CD4-positive, CD25-positive, alpha-beta regulatory T cell (primary cell): ENCODE measurements at regions not wholly inside any gene's neighbourhood (a gene's known extent, or its start where the extent isn't known, plus 50 kb on each side); places are given as distances from the start of the nearest gene placed in this dataset.

Experiments used
- ATAC-seq, 2 donors: fragments of 150-1000 bp; cut with Tn5 transposase; one replicate each; pipeline ENCODE4 v1.10.0; 2021; ENCODE audit warnings: low read depth in 2 of 2, moderate number of reproducible peaks in 2 of 2, moderate library complexity in 1 of 2
- DNase-seq, 3 donors: peaks; one replicate each; pipeline versions ENCODE4 v3.0.0 to v3.0.0-alpha.2; 2012 to 2022; ENCODE audit warnings: mixed read lengths in 1 of 3
- H3K27ac ChIP-seq: one replicate; pipeline ENCODE4 v1.7.0; 2013; ENCODE audit warnings: mild to moderate bottlenecking, low read length; ENCODE audit not compliant: insufficient read depth, poor library complexity, severe bottlenecking
- H3K27me3 ChIP-seq: one replicate; pipeline ENCODE4 v1.7.0; 2013; ENCODE audit warnings: low read length; ENCODE audit not compliant: control insufficient read depth, insufficient read depth
- H3K36me3 ChIP-seq: one replicate; pipeline ENCODE4 v1.7.0; 2013; ENCODE audit warnings: mild to moderate bottlenecking, low read length, moderate library complexity; ENCODE audit not compliant: control insufficient read depth, insufficient read depth
- H3K4me1 ChIP-seq: 2 replicates; pipeline ENCODE4 v1.7.0; 2013; ENCODE audit warnings: mild to moderate bottlenecking, low read length; ENCODE audit not compliant: insufficient read depth, control insufficient read depth, poor library complexity, severe bottlenecking
- H3K4me3 ChIP-seq: one replicate; pipeline ENCODE4 v1.7.0; 2013; ENCODE audit warnings: low read depth, mild to moderate bottlenecking, low read length, moderate library complexity
- H3K9me3 ChIP-seq, 2 experiments: 1 replicate in 1 of 2; 2 replicates in 1 of 2; pipeline ENCODE4 v1.7.0; 2013; ENCODE audit warnings: low read length in 2 of 2, mild to moderate bottlenecking in 1 of 2, moderate library complexity in 1 of 2; ENCODE audit not compliant: control insufficient read depth in 2 of 2
- H3K27ac Mint-ChIP-seq, 3 donors: one replicate each; pipeline ENCODE4 v1.8.0; 2020 to 2022; ENCODE audit warnings: mild to moderate bottlenecking in 3 of 3, mixed read lengths in 3 of 3, moderate library complexity in 2 of 3
- H3K27me3 Mint-ChIP-seq: one replicate; pipeline ENCODE4 v1.8.0; 2022; ENCODE audit warnings: mild to moderate bottlenecking, mixed read lengths
- H3K36me3 Mint-ChIP-seq: one replicate; pipeline ENCODE4 v1.8.0; 2020; ENCODE audit warnings: mixed read lengths
- H3K4me1 Mint-ChIP-seq, 4 donors: one replicate each; pipeline ENCODE4 v1.8.0; 2020 to 2022; ENCODE audit warnings: mixed read lengths in 4 of 4, mild to moderate bottlenecking in 1 of 4
- H3K4me3 Mint-ChIP-seq, 4 donors: one replicate each; pipeline ENCODE4 v1.8.0; 2020 to 2022; ENCODE audit warnings: mild to moderate bottlenecking in 4 of 4, mixed read lengths in 4 of 4, moderate library complexity in 3 of 4
- H3K9me3 Mint-ChIP-seq, 7 donors: one replicate each; pipeline ENCODE4 v1.8.0; 2020 to 2022; ENCODE audit warnings: mixed read lengths in 7 of 7, mild to moderate bottlenecking in 3 of 7, moderate library complexity in 2 of 7

- H3K4me1 ChIP-seq = no peaks in the 10 kb centered on the region
- H3K4me3 ChIP-seq = no peak overlapping the region
- Mint-ChIP-seq H3K27ac (peak overlapping the region in 1 of 3 donors; percentile 58), H3K4me1 (no peaks in the 10 kb centered on the region), H3K4me3 (no peak overlapping the region), H3K9me3 (peaks cover 2 to 10% (median 7%) of the 10 kb centered on the region in 7 donors), H3K36me3 (no peaks in the 10 kb centered on the region), H3K27me3 (no peaks in the 10 kb centered on the region)
- DNase-seq = no peak
- H3K27ac ChIP-seq = no peak overlapping the region
- H3K9me3 ChIP-seq = no peaks in the 10 kb centered on the region
- H3K36me3 ChIP-seq = no peaks in the 10 kb centered on the region
- no peak for ATAC-seq
- no peaks in the 10 kb centered on the region for H3K27me3 ChIP-seq
Observed at GRCh38 chr3:118110211-118110610, 924.4 kb downstream of the IGSF11 start.

GRCh38 chr3:118116991-118117390 lies 917.7 kb downstream of the IGSF11 start:
- Histone ChIP-seq H3K36me3 (no peaks in the 10 kb centered on the region), H3K27me3 (no peaks in the 10 kb centered on the region), H3K9me3 (peaks cover 0 to 6% of the 10 kb centered on the region in 2 experiments), H3K27ac (no peak overlapping the region), H3K4me3 (no peak overlapping the region), H3K4me1 (no peaks in the 10 kb centered on the region)
- DNase-seq (no peak), ATAC-seq (no peak)
- no peak overlapping the region for H3K4me3 Mint-ChIP-seq
- no peak overlapping the region for H3K27ac Mint-ChIP-seq
- H3K27me3 Mint-ChIP-seq = no peaks in the 10 kb centered on the region
- no peaks in the 10 kb centered on the region for H3K36me3 Mint-ChIP-seq
- H3K9me3 Mint-ChIP-seq = peaks cover 0 to 5% (median 3%) of the 10 kb centered on the region in 7 donors
- H3K4me1 Mint-ChIP-seq = no peaks in the 10 kb centered on the region

- Histone ChIP-seq H3K4me1 (no peaks in the 10 kb centered on the region), H3K36me3 (no peaks in the 10 kb centered on the region), H3K9me3 (no peaks in the 10 kb centered on the region), H3K27me3 (no peaks in the 10 kb centered on the region), H3K27ac (no peak overlapping the region), H3K4me3 (no peak overlapping the region)
- no peak overlapping the region for H3K27ac Mint-ChIP-seq
- DNase-seq = no peak
- H3K9me3 Mint-ChIP-seq = peaks cover 0 to 14% (median 2%) of the 10 kb centered on the region in 7 donors
- H3K36me3 Mint-ChIP-seq = no peaks in the 10 kb centered on the region
- no peak overlapping the region for H3K4me3 Mint-ChIP-seq
- H3K27me3 Mint-ChIP-seq = no peaks in the 10 kb centered on the region
- H3K4me1 Mint-ChIP-seq = no peaks in the 10 kb centered on the region
- no peak for ATAC-seq
Observed at GRCh38 chr3:118126751-118127150, 907.9 kb downstream of the IGSF11 start.

GRCh38 chr3:118127992-118128391 lies 906.7 kb downstream of the IGSF11 start:
- Histone ChIP-seq H3K4me1 (no peaks in the 10 kb centered on the region), H3K9me3 (no peaks in the 10 kb centered on the region), H3K27me3 (no peaks in the 10 kb centered on the region), H3K27ac (no peak overlapping the region), H3K36me3 (no peaks in the 10 kb centered on the region), H3K4me3 (no peak overlapping the region)
- no peaks in the 10 kb centered on the region for H3K27me3 Mint-ChIP-seq
- H3K4me1 Mint-ChIP-seq = no peaks in the 10 kb centered on the region
- no peaks in the 10 kb centered on the region for H3K36me3 Mint-ChIP-seq
- no peak overlapping the region for H3K4me3 Mint-ChIP-seq
- ATAC-seq (no peak), DNase-seq (no peak)
- peaks cover 0 to 14% (median 4%) of the 10 kb centered on the region in 7 donors for H3K9me3 Mint-ChIP-seq
- no peak overlapping the region for H3K27ac Mint-ChIP-seq

- Mint-ChIP-seq H3K9me3 (peaks cover 0 to 14% (median 4%) of the 10 kb centered on the region in 7 donors), H3K4me1 (no peaks in the 10 kb centered on the region), H3K27me3 (no peaks in the 10 kb centered on the region), H3K4me3 (no peak overlapping the region), H3K27ac (no peak overlapping the region), H3K36me3 (no peaks in the 10 kb centered on the region)
- H3K27me3 ChIP-seq = no peaks in the 10 kb centered on the region
- ATAC-seq (no peak), DNase-seq (no peak)
- no peak overlapping the region for H3K27ac ChIP-seq
- no peaks in the 10 kb centered on the region for H3K4me1 ChIP-seq
- no peaks in the 10 kb centered on the region for H3K36me3 ChIP-seq
- H3K9me3 ChIP-seq = no peaks in the 10 kb centered on the region
- no peak overlapping the region for H3K4me3 ChIP-seq
Observed at GRCh38 chr3:118128886-118129285, 905.8 kb downstream of the IGSF11 start.

GRCh38 chr3:118137778-118138177 lies 896.9 kb downstream of the IGSF11 start:
- Histone ChIP-seq H3K4me3 (no peak overlapping the region), H3K27me3 (no peaks in the 10 kb centered on the region), H3K9me3 (peaks cover 0 to 3% of the 10 kb centered on the region in 2 experiments), H3K27ac (no peak overlapping the region), H3K36me3 (no peaks in the 10 kb centered on the region), H3K4me1 (no peaks in the 10 kb centered on the region)
- DNase-seq (no peak), ATAC-seq (no peak)
- Mint-ChIP-seq H3K4me1 (no peaks in the 10 kb centered on the region), H3K27ac (no peak overlapping the region), H3K9me3 (peaks cover 0 to 40% (median 9%) of the 10 kb centered on the region in 7 donors), H3K27me3 (no peaks in the 10 kb centered on the region), H3K4me3 (no peak overlapping the region), H3K36me3 (no peaks in the 10 kb centered on the region)

DNA sequence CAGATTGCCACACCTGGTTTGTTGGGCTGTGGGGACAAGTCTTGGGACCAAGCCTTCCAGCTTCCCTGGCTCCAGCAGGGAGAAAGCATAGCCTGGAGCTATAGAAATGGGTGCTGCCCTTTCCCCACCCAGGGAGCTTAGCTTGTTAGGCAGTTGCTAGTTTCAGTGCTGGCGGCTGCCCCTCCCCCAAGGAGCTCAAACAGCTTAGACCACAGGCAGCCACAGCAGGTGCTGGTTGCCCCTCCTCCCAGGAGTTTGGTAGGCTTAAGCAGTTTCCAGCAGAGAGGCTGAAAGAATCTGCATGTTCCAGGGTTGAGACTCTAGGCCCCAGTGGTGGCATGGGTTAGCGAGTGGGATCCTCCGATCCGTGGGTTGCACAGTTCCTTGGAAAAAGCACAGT lies 889.7 kb downstream of the IGSF11 start:
- H3K27me3 ChIP-seq = no peaks in the 10 kb centered on the region
- H3K27me3 Mint-ChIP-seq = no peaks in the 10 kb centered on the region
- no peaks in the 10 kb centered on the region for H3K4me1 ChIP-seq
- no peaks in the 10 kb centered on the region for H3K4me1 Mint-ChIP-seq
- ATAC-seq (no peak), DNase-seq (no peak)
- H3K27ac Mint-ChIP-seq = no peak overlapping the region
- H3K9me3 ChIP-seq = peaks cover 0 to 1% of the 10 kb centered on the region in 2 experiments
- H3K4me3 Mint-ChIP-seq = no peak overlapping the region
- H3K9me3 Mint-ChIP-seq = peaks cover 0 to 33% (median 18%) of the 10 kb centered on the region in 7 donors
- H3K4me3 ChIP-seq = no peak overlapping the region
- no peak overlapping the region for H3K27ac ChIP-seq
- H3K36me3 ChIP-seq = no peaks in the 10 kb centered on the region
- no peaks in the 10 kb centered on the region for H3K36me3 Mint-ChIP-seq

- no peak for ATAC-seq
Observed at GRCh38 chr3:118146658-118147375, 887.8 kb downstream of the IGSF11 start.

More at GRCh38 chr3:118146658-118147375, 887.8 kb downstream of the IGSF11 start:
- Histone ChIP-seq H3K36me3 (no peaks in the 10 kb centered on the region), H3K27ac (no peak overlapping the region), H3K9me3 (peaks cover 0 to 4% of the 10 kb centered on the region in 2 experiments), H3K27me3 (no peaks in the 10 kb centered on the region), H3K4me1 (no peaks in the 10 kb centered on the region), H3K4me3 (no peak overlapping the region)
- no peak for DNase-seq
- H3K4me3 Mint-ChIP-seq = no peak overlapping the region
- H3K36me3 Mint-ChIP-seq = no peaks in the 10 kb centered on the region
- H3K9me3 Mint-ChIP-seq = peaks cover 0 to 39% (median 18%) of the 10 kb centered on the region in 7 donors
- no peaks in the 10 kb centered on the region for H3K4me1 Mint-ChIP-seq
- H3K27ac Mint-ChIP-seq = peak overlapping the region in 1 of 3 donors; percentile 21
- no peaks in the 10 kb centered on the region for H3K27me3 Mint-ChIP-seq
